ENCODE measurements at regions not wholly inside any gene's neighbourhood (a gene's known extent, or its start where the extent isn't known, plus 50 kb on each side); places are given as distances from the start of the nearest gene placed in this dataset.

DNA sequence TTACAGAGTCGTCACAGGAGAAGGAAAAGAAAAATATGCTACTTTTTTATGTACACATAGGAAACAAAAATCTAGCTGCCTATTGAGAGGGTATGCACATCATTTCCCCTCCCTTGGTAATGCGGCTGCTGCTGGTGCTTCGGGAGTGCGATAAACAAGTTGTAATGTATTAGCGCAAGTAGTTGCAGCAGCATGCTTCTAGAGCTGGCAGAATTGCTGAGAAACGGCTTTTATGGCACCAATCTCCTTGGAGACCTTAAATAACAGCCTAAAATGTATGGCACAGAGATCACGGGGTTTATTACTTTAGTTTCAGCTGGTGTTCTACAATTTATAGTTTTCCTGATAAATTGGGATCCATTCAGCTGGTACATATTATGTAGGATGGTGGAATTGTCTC, 447.6 kb upstream of the TMPO start:
- Histone ChIP-seq H3K4me1 (ENCODE audit: control insufficient read depth in 1 of 2, insufficient read depth in 2 of 2, low read depth in 1 of 2, low read length in 1 of 2) (peaks cover 0 to 2% of the 10 kb centered on the region in 2 experiments; a peak in 1 of 4 replicates), H3K79me2 (ENCODE audit: insufficient read depth) (no peaks in the 10 kb centered on the region), H3K36me3 (replicated peaks in 1 of 2; ENCODE audit: control insufficient read depth in 1 of 2, insufficient read depth in 2 of 2, low read length in 1 of 2) (no peaks in the 10 kb centered on the region), H3F3A (replicated peaks; ENCODE audit: insufficient read depth) (no peaks in the 10 kb centered on the region), H3K4me3 (ENCODE audit: low read depth in 2 of 2, low read length in 1 of 2) (no peak overlapping the region), H3K27me3 (ENCODE audit: insufficient read depth) (no peaks in the 10 kb centered on the region), H3K9me2 (no peaks in the 10 kb centered on the region), H3K27ac (ENCODE audit: low read depth in 2 of 2, low read length in 1 of 2) (no peak overlapping the region), H3K9me3 (no peaks in the 10 kb centered on the region), H3K4me2 (no peak overlapping the region), H4K20me1 (ENCODE audit: insufficient read depth) (no peaks in the 10 kb centered on the region), H2AFZ (ENCODE audit: low read depth) (no peak overlapping the region), H3K9ac (no peak overlapping the region)
- ChIA-PET CTCF (interaction anchor here (0.6 kb wide), 1 partner anchor 327 kb away, joined by 3 read pairs; no protein-coding TSS in a partner anchor), POLR2A (no interaction called here)
- 43% methylated on average over 7 of the region's 7 CpGs for WGBS (ENCODE audit: low lambda C conversion rate)
- no peak for DNase-seq
- TF ChIP-seq MXI1 (IDR thresholded peaks at IDR 0.05; ENCODE audit: low read depth, low read length) = no peak
- no peak for TF ChIP-seq SMC3 (IDR thresholded peaks at IDR 0.05; ENCODE audit: low read depth, low read length)
- no peak for TF ChIP-seq GATA2 (CRISPR knock-in tag; IDR thresholded peaks at IDR 0.05)
- TF ChIP-seq FOXJ3 (CRISPR knock-in tag; IDR thresholded peaks at IDR 0.05) = no peak
- no peak for TF ChIP-seq RFX5 (IDR thresholded peaks at IDR 0.05; ENCODE audit: low read length)
- TF ChIP-seq SIN3A (IDR thresholded peaks at IDR 0.05; ENCODE audit: borderline replicate concordance, low read depth, low read length) = no peak
- no peak for TF ChIP-seq TAF1 (IDR thresholded peaks at IDR 0.05; ENCODE audit: borderline replicate concordance, low read depth, low read length)

DNA sequence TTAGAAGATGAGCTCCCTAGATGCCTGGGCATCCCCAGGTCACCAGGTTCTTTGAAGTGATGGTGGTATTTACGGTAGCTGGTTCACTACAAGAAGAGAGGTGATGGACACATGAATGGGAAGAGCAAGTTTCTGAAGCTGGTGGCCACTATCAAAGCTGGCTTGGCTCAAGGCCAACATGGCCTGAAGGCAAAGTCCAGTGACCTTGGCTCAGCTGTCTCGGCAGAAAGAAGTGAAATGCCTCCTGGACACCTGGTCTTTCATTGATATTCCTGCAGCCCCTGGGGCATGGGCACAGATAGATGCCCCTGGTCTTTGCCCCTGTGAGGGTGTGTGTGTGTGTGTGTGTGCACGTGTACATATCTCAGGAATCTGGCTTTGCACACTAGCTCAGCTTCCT, 441.8 kb upstream of the TMPO start:
- Histone ChIP-seq H3K4me3 (ENCODE audit: low read depth in 2 of 2, low read length in 1 of 2) (no peak overlapping the region), H3K36me3 (replicated peaks in 1 of 2; ENCODE audit: control insufficient read depth in 1 of 2, insufficient read depth in 2 of 2, low read length in 1 of 2) (no peaks in the 10 kb centered on the region), H3K9me3 (no peaks in the 10 kb centered on the region), H4K20me1 (ENCODE audit: insufficient read depth) (no peaks in the 10 kb centered on the region), H3K4me1 (ENCODE audit: control insufficient read depth in 1 of 2, insufficient read depth in 2 of 2, low read depth in 1 of 2, low read length in 1 of 2) (no peaks in the 10 kb centered on the region), H3K9ac (no peak overlapping the region), H2AFZ (ENCODE audit: low read depth) (no peak overlapping the region), H3K27me3 (ENCODE audit: insufficient read depth) (no peaks in the 10 kb centered on the region), H3K9me2 (no peaks in the 10 kb centered on the region), H3K27ac (ENCODE audit: low read depth in 2 of 2, low read length in 1 of 2) (no peak overlapping the region), H3F3A (replicated peaks; ENCODE audit: insufficient read depth) (no peaks in the 10 kb centered on the region), H3K79me2 (ENCODE audit: insufficient read depth) (no peaks in the 10 kb centered on the region), H3K4me2 (no peak overlapping the region)
- DNase-seq = no peak
- POLR2A ChIA-PET = no interaction called here
- TF ChIP-seq ELF1 (IDR thresholded peaks at IDR 0.05) = no peak
- TF ChIP-seq TEAD4 (IDR thresholded peaks at IDR 0.05; ENCODE audit: borderline replicate concordance, insufficient read depth) = no peak
- no peak for TF ChIP-seq IRF3 (IDR thresholded peaks at IDR 0.05; ENCODE audit: low read depth, low read length)
- TF ChIP-seq USF2 (IDR thresholded peaks at IDR 0.05; ENCODE audit: borderline replicate concordance, low read depth, low read length) = no peak
- TF ChIP-seq, protein P1, sequence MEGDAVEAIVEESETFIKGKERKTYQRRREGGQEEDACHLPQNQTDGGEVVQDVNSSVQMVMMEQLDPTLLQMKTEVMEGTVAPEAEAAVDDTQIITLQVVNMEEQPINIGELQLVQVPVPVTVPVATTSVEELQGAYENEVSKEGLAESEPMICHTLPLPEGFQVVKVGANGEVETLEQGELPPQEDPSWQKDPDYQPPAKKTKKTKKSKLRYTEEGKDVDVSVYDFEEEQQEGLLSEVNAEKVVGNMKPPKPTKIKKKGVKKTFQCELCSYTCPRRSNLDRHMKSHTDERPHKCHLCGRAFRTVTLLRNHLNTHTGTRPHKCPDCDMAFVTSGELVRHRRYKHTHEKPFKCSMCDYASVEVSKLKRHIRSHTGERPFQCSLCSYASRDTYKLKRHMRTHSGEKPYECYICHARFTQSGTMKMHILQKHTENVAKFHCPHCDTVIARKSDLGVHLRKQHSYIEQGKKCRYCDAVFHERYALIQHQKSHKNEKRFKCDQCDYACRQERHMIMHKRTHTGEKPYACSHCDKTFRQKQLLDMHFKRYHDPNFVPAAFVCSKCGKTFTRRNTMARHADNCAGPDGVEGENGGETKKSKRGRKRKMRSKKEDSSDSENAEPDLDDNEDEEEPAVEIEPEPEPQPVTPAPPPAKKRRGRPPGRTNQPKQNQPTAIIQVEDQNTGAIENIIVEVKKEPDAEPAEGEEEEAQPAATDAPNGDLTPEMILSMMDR (IDR thresholded peaks at IDR 0.05) = no peak
- 17% methylated on average over 3 of the region's 3 CpGs for WGBS (ENCODE audit: low lambda C conversion rate)
- CTCF ChIA-PET = interaction anchor here (1.1 kb wide), 1 partner anchor 16 kb away, joined by 3 read pairs; no protein-coding TSS in a partner anchor

Data from SK-N-SH (cell line).